Panc1 (cell line): ENCODE measurements at regions not wholly inside any gene's neighbourhood (a gene's known extent, or its start where the extent isn't known, plus 50 kb on each side); places are given as distances from the start of the nearest gene placed in this dataset.

ENCODE experiments used
- CTCF ChIP-seq: fragments of 450-650 bp; IDR thresholded peaks from 2 replicates; pipeline ENCODE4 v1.5.1; 2017; ENCODE audit warnings: mild to moderate bottlenecking
- REST ChIP-seq, 2 experiments: IDR thresholded peaks; 2 replicates each; pipeline ENCODE4 v1.6.1; 2011 to 2012; ENCODE audit warnings: low read depth in 2 of 2, control low read depth in 1 of 2, low read length in 1 of 2, mild to moderate bottlenecking in 1 of 2, moderate library complexity in 1 of 2; ENCODE audit not compliant: insufficient read depth in 1 of 2
- SIN3A ChIP-seq: IDR thresholded peaks from 2 replicates; pipeline ENCODE4 v1.6.1; 2012; ENCODE audit warnings: low read depth, mild to moderate bottlenecking, low read length, moderate library complexity, borderline replicate concordance; ENCODE audit not compliant: insufficient read depth
- TCF7L2 ChIP-seq: IDR thresholded peaks from 2 replicates; pipeline ENCODE4 v1.6.1; 2011; ENCODE audit warnings: mild to moderate bottlenecking, low read depth, low read length, inconsistent platforms

- TF ChIP-seq CTCF (no peak), TCF7L2 (no peak), SIN3A (no peak), REST (IDR thresholded peaks at IDR 0.05; ENCODE audit: insufficient read depth in 1 of 2, low read depth in 2 of 2, low read length in 1 of 2) (no peak)
Measured at GRCh38 chr12:94039914-94040313, 108.5 kb upstream of the PLXNC1 start.
